ENCODE measurements at regions not wholly inside any gene's neighbourhood (a gene's known extent, or its start where the extent isn't known, plus 50 kb on each side); places are given as distances from the start of the nearest gene placed in this dataset.

- no peak for DNase-seq (ENCODE audit: low read depth in 2 of 2)
Observed at GRCh38 chr3:188097791-188098190, 56.2 kb upstream of the LPP start.

GRCh38 chr3:188099907-188100306 is 54.0 kb upstream of the LPP start:
- DNase-seq (ENCODE audit: low read depth in 2 of 2) = no peak

GRCh38 chr3:188102861-188103547 is 51.0 kb upstream of the LPP start:
- DNase-seq (ENCODE audit: low read depth in 2 of 2) = no peak

DNA sequence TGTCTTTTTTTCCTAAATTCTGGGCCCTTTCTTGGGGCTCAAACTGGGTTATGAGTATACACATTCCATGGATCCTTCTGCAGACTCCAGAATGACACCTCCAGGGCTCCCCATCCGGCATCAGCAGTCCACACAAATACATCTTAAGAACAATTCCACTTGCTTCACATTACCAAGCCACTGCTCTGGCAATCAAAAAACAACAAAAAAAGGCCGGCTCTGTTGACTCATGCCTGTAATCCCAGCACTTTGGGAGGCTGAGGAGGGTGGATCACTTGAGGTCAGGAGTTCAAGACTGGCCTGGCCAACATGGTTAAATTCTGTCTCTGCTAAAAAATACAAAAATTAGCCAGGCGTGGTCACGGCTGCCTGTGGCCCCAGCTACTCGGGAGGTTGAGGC is 49.9 kb upstream of the LPP start:
- DNase-seq (ENCODE audit: low read depth in 2 of 2) = no peak
